Lower leg skin (tissue), 4 donors: ENCODE measurements at regions not wholly inside any gene's neighbourhood (a gene's known extent, or its start where the extent isn't known, plus 50 kb on each side); places are given as distances from the start of the nearest gene placed in this dataset.

Source experiments
- DNase-seq, 2 donors: peaks; one replicate each; pipeline ENCODE4 v3.0.0-alpha.2; 2019; ENCODE audit warnings: low spot score in 2 of 2
- H3K4me3 ChIP-seq: fragments of 200-600 bp; sonication (generic); 2 replicates; pipeline ENCODE4 v1.5.1; 2017; ENCODE audit warnings: mild to moderate bottlenecking, low read depth; ENCODE audit not compliant: poor library complexity, severe bottlenecking
- CTCF ChIP-seq, 3 donors: fragments of 450-650 bp; IDR thresholded peaks; one replicate each; pipeline ENCODE4 v1.5.1; 2016; ENCODE audit warnings: antibody characterized with exemption in 3 of 3, mild to moderate bottlenecking in 3 of 3, moderate library complexity in 2 of 3
- POLR2A ChIP-seq, 2 donors: fragments of 450-650 bp; IDR thresholded peaks; one replicate each; pipeline ENCODE4 v1.6.1; 2016 to 2017; ENCODE audit warnings: antibody characterized with exemption in 2 of 2, mild to moderate bottlenecking in 1 of 2, moderate library complexity in 1 of 2
- WGBS, 2 donors: methylation state at CpG; one replicate each; pipeline ENCODE4 v1.1.5; 2018; 5-methylcytosine and 5-hydroxymethylcytosine counted together
- intact Hi-C: fragments of 100-400 bp; cut with DNase I; formaldehyde crosslinking; loops from one replicate; pipeline ENCODE4 v1.15.0; 2023; ENCODE audit warnings: low total_unique reads

GRCh38 chr18:56267334-56267733, 371.1 kb downstream of the TXNL1 start:
- TF ChIP-seq POLR2A (IDR thresholded peaks at IDR 0.05) (no peak), CTCF (IDR thresholded peaks at IDR 0.05) (no peak)
- no peak overlapping the region for H3K4me3 ChIP-seq
- intact Hi-C loops: no loop called here
- WGBS, 2 donors: 29 to 62% methylated on average over 7 of the region's 7 CpGs
- DNase-seq: no peak

DNA sequence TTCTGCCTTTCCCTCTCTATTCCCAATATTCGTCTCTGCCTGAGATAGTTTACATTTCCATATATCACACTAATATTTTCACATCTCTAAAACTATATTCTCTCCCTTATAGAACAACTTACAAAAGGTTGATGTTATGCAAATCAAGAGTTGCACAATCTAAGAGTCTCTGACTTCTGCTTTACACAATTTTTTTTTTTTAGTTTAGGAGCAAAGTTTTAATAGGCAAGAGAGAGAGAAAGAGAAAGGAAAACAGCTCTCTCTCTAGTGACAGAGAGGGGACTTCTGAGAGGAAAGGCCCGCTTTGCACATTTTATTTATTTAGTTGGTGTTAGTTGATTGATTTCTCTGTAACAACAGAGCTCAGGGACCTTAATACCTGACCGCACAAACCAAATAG, 380.2 kb downstream of the TXNL1 start:
- 87 to 92% methylated on average over 3 of the region's 3 CpGs for WGBS, 2 donors
- DNase-seq: no peak
- intact Hi-C loops: no loop called here
- no peak for TF ChIP-seq CTCF (IDR thresholded peaks at IDR 0.05)
- TF ChIP-seq POLR2A (IDR thresholded peaks at IDR 0.05): no peak
- H3K4me3 ChIP-seq: no peak overlapping the region

DNA sequence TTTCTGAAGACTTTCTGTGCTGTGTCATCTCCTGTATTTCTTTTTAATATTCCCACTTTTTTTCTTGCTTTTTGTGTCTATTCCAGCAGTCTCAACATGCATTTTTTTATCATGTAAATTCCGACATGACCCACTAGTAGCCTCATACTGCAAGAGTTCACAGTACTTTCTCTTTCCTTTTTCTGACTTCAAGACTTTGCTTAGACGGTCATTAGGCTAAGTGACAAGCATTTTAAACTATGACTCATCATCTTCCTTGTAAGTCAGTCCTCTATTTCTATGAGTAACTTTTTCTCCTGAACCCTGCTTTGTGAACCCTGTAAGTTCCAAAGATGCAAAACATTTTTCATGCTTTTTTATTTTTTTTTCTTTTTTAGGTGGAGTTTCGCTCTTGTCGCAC, 381.2 kb downstream of the TXNL1 start:
- H3K4me3 ChIP-seq: no peak overlapping the region
- TF ChIP-seq CTCF (IDR thresholded peaks at IDR 0.05) (no peak), POLR2A (IDR thresholded peaks at IDR 0.05) (no peak)
- 67% methylated on average over 4 of the region's 4 CpGs for WGBS, 2 donors
- intact Hi-C loops: no loop called here
- DNase-seq: no peak

- no peak for TF ChIP-seq CTCF (IDR thresholded peaks at IDR 0.05)
- TF ChIP-seq POLR2A (IDR thresholded peaks at IDR 0.05): no peak
- no peak for DNase-seq
- intact Hi-C loops: no loop called here
- WGBS, 2 donors: 72 to 81% methylated on average over 6 of the region's 6 CpGs
- no peak overlapping the region for H3K4me3 ChIP-seq
Measured at GRCh38 chr18:56256659-56257058, 381.7 kb downstream of the TXNL1 start.

DNA sequence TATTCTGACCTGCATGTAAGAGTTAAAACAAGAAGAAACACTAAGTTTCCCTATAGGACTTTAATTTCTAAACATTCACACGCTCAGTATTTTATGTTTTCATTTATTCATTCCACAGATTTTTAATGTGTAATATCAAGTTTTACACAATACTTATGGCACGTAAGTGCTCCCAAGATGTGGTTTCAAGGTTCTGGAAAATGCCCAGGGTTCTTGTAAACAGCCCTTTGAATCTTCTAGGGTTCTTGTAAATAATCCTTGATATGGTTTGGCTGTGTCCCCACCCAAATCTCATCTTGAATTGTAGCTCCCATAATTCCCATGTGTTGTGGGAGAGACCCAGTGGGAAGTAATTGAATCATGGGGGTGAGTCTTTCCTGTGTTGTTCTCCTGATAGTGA, 383.0 kb downstream of the TXNL1 start:
- DNase-seq: no peak
- no peak overlapping the region for H3K4me3 ChIP-seq
- 91 to 92% methylated on average over 2 of the region's 2 CpGs for WGBS, 2 donors
- TF ChIP-seq POLR2A (IDR thresholded peaks at IDR 0.05): no peak
- no peak for TF ChIP-seq CTCF (IDR thresholded peaks at IDR 0.05)
- intact Hi-C loops: no loop called here

DNA sequence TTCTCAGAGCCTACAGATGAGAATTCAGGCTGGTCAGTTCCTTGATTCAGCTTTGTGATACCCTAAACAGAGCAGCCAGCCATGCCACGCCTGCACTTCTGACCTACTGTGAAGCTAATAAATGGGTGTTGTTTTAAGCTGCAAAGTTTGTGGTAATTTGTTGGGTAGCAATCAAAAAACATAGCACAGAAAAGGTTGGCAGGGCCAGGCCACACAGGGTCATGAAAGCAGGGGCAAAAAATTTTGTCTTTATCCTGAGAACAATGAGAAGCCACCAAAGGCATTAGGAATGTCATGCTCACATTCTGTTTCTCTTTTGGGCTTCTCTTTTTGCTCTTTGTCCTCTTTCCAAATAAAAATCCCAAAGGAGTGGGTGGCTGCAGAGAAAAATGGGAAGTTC, 385.9 kb downstream of the TXNL1 start:
- no peak overlapping the region for H3K4me3 ChIP-seq
- WGBS, 2 donors: 84 to 91% methylated on average over 1 of the region's 1 CpG
- DNase-seq: no peak
- intact Hi-C loops: no loop called here
- TF ChIP-seq CTCF (IDR thresholded peaks at IDR 0.05) (no peak), POLR2A (IDR thresholded peaks at IDR 0.05) (no peak)
